ENCODE measurements at regions not wholly inside any gene's neighbourhood (a gene's known extent, or its start where the extent isn't known, plus 50 kb on each side); places are given as distances from the start of the nearest gene placed in this dataset.

- H3K27ac ChIP-seq, result no peak overlapping the region
- H3K9me3 ChIP-seq, result peaks cover 0 to under 1% (median 0%) of the 10 kb centered on the region in 4 donors
- TF ChIP-seq POLR2A (IDR thresholded peaks at IDR 0.05), result no peak
- no peak for TF ChIP-seq CTCF (IDR thresholded peaks at IDR 0.05)
- TF ChIP-seq POLR2AphosphoS5 (IDR thresholded peaks at IDR 0.05), result no peak
- ATAC-seq (ENCODE audit: low FRiP score in 2 of 2) (no peak), DNase-seq (no peak)
- no peaks in the 10 kb centered on the region for H3K27me3 ChIP-seq
- 33 to 43% methylated on average over 4 of the region's 4 CpGs for WGBS, 2 donors
- no peaks in the 10 kb centered on the region for H3K4me1 ChIP-seq
- H3K4me3 ChIP-seq, result no peak overlapping the region
- H3K36me3 ChIP-seq, result no peaks in the 10 kb centered on the region
These were observed 289.5 kb upstream of the C11orf87 start for GRCh38 chr11:109132539-109132938.

GRCh38 chr11:109133159-109133558 lies 288.8 kb upstream of the C11orf87 start:
- WGBS, 2 donors, result 60 to 75% methylated on average over 4 of the region's 4 CpGs

GRCh38 chr11:109135627-109136026 lies 286.4 kb upstream of the C11orf87 start:
- 77 to 84% methylated on average over 2 of the region's 2 CpGs for WGBS, 2 donors
- no peak for TF ChIP-seq POLR2A (IDR thresholded peaks at IDR 0.05)
- no peak for TF ChIP-seq POLR2AphosphoS5 (IDR thresholded peaks at IDR 0.05)
- no peak for TF ChIP-seq EP300 (IDR thresholded peaks at IDR 0.05)
- no peak for TF ChIP-seq CTCF (IDR thresholded peaks at IDR 0.05)
- no peak for ATAC-seq (ENCODE audit: low FRiP score in 2 of 2)

More at GRCh38 chr11:109133159-109133558, 288.8 kb upstream of the C11orf87 start:
- Histone ChIP-seq H3K27ac (no peak overlapping the region), H3K27me3 (no peaks in the 10 kb centered on the region), H3K4me3 (no peak overlapping the region), H3K9me3 (peaks cover 0 to 3% (median 0%) of the 10 kb centered on the region in 4 donors), H3K4me1 (no peaks in the 10 kb centered on the region), H3K36me3 (no peaks in the 10 kb centered on the region)
- no peak for DNase-seq
- TF ChIP-seq POLR2AphosphoS5 (IDR thresholded peaks at IDR 0.05) (no peak), EP300 (IDR thresholded peaks at IDR 0.05) (no peak), CTCF (IDR thresholded peaks at IDR 0.05) (no peak), POLR2A (IDR thresholded peaks at IDR 0.05) (no peak)
- no peak for ATAC-seq (ENCODE audit: low FRiP score in 2 of 2)

GRCh38 chr11:109138196-109138595 lies 283.8 kb upstream of the C11orf87 start:
- Histone ChIP-seq H3K9me3 (peaks cover 0 to 3% (median 0%) of the 10 kb centered on the region in 4 donors), H3K27ac (no peak overlapping the region), H3K27me3 (no peaks in the 10 kb centered on the region), H3K36me3 (no peaks in the 10 kb centered on the region), H3K4me3 (no peak overlapping the region), H3K4me1 (no peaks in the 10 kb centered on the region)
- ATAC-seq (ENCODE audit: low FRiP score in 2 of 2) (no peak), DNase-seq (no peak)
- TF ChIP-seq POLR2AphosphoS5 (IDR thresholded peaks at IDR 0.05) (no peak), POLR2A (IDR thresholded peaks at IDR 0.05) (no peak), EP300 (IDR thresholded peaks at IDR 0.05) (no peak), CTCF (IDR thresholded peaks at IDR 0.05) (no peak)

More at GRCh38 chr11:109135627-109136026, 286.4 kb upstream of the C11orf87 start:
- Histone ChIP-seq H3K9me3 (peaks cover 0 to 3% (median 0%) of the 10 kb centered on the region in 4 donors), H3K36me3 (no peaks in the 10 kb centered on the region), H3K27me3 (no peaks in the 10 kb centered on the region), H3K4me1 (no peaks in the 10 kb centered on the region), H3K27ac (no peak overlapping the region), H3K4me3 (no peak overlapping the region)
- no peak for DNase-seq

GRCh38 chr11:109140426-109140825 lies 281.6 kb upstream of the C11orf87 start:
- Histone ChIP-seq H3K4me1 (no peaks in the 10 kb centered on the region), H3K27ac (no peak overlapping the region), H3K36me3 (no peaks in the 10 kb centered on the region), H3K4me3 (no peak overlapping the region), H3K27me3 (no peaks in the 10 kb centered on the region), H3K9me3 (peaks cover 0 to 3% (median 0%) of the 10 kb centered on the region in 4 donors)
- ATAC-seq (ENCODE audit: low FRiP score in 2 of 2), result no peak
- no peak for TF ChIP-seq POLR2A (IDR thresholded peaks at IDR 0.05)
- DNase-seq, result no peak

Measured in upper lobe of left lung (tissue), 6 donors.